SK-N-SH (cell line): ENCODE measurements at regions not wholly inside any gene's neighbourhood (a gene's known extent, or its start where the extent isn't known, plus 50 kb on each side); places are given as distances from the start of the nearest gene placed in this dataset.

ENCODE experiments used
- CTCF ChIP-seq: fragments of 200-600 bp; sonication (generic); IDR thresholded peaks from 2 replicates; pipeline ENCODE4 v1.6.1; 2017; ENCODE audit warnings: antibody characterized with exemption, mild to moderate bottlenecking, moderate library complexity
- FOXM1 ChIP-seq: IDR thresholded peaks from 2 replicates; pipeline ENCODE4 v1.4.0; 2012; ENCODE audit warnings: low read depth, mild to moderate bottlenecking
- GATA2 ChIP-seq: sonication (generic); formaldehyde crosslinking; IDR thresholded peaks from 2 replicates; pipeline ENCODE4 v1.5.0; 2020; ENCODE audit warnings: mild to moderate bottlenecking, missing genetic modification reagents
- MAX ChIP-seq: IDR thresholded peaks from 2 replicates; pipeline ENCODE4 v1.4.0; 2012; ENCODE audit warnings: low read depth
- REST ChIP-seq: IDR thresholded peaks from 2 replicates; pipeline ENCODE4 v1.6.1; 2012; ENCODE audit warnings: mild to moderate bottlenecking, low read depth, low read length, moderate library complexity
- USF2 ChIP-seq: fragments of 150-350 bp; IDR thresholded peaks from 2 replicates; pipeline ENCODE4 v1.6.1; 2017; ENCODE audit warnings: antibody characterized with exemption, low read length, low read depth, borderline replicate concordance
- ZBTB33 ChIP-seq: IDR thresholded peaks from 2 replicates; pipeline ENCODE4 v1.4.0; 2012; ENCODE audit warnings: low read depth, borderline replicate concordance

- TF ChIP-seq CTCF = no peak
- no peak for TF ChIP-seq FOXM1
- TF ChIP-seq GATA2 (CRISPR knock-in tag) = no peak
- no peak for TF ChIP-seq MAX
- no peak for TF ChIP-seq USF2
- TF ChIP-seq REST = no peak
- no peak for TF ChIP-seq ZBTB33
These were observed 259.9 kb downstream of the HAUS1 start for GRCh38 chr18:46364048-46364447.
